ENCODE measurements at regions not wholly inside any gene's neighbourhood (a gene's known extent, or its start where the extent isn't known, plus 50 kb on each side); places are given as distances from the start of the nearest gene placed in this dataset.

DNA sequence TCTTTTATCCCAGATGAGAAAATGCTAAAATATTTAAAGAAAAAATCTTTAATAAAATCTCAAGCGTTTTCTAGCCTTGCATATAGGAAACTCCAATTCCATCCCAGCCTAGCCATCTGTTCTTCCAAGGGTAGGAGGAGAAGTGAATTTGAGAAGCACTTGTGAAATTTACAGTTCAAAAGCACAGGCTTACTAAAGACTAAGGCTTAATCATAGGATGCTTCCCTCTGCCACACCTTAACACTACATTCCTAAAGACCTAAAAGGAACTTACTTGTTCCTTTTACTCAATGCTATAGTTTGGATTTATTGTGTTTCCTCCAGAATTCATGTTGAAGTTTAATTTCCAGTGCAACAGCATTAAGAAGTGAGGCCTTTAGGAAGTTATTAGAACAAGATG lies 764.8 kb upstream of the CADM2 start:
- no peak overlapping the region for H3K9ac ChIP-seq (ENCODE audit: insufficient read depth in 1 of 2, low read depth in 2 of 2, low read length in 2 of 2)
- H3K9me3 ChIP-seq (replicated peaks; ENCODE audit: control insufficient read depth, insufficient read depth, low read depth, low read length), result no peaks in the 10 kb centered on the region
- H3K36me3 ChIP-seq (ENCODE audit: control insufficient read depth, insufficient read depth, low read length), result no peaks in the 10 kb centered on the region
- no peaks in the 10 kb centered on the region for H3K9me1 ChIP-seq (ENCODE audit: control insufficient read depth, insufficient read depth, low read length)
- no peak overlapping the region for H2AFZ ChIP-seq (ENCODE audit: low read depth, low read length)
- ChIA-PET POLR2A (no interaction called here), CTCF (ENCODE audit: low intra/inter-chr PET ratio) (no interaction called here)
- WGBS (ENCODE audit: insufficient coverage, low coverage, missing lambda C conversion rate), result no CpG with 5 or more reads among the region's 1 CpG
- H4K20me1 ChIP-seq (replicated peaks; ENCODE audit: control insufficient read depth, insufficient read depth, low read length), result no peaks in the 10 kb centered on the region
- FAIRE-seq, result no peak
- no peaks in the 10 kb centered on the region for H3K4me1 ChIP-seq (replicated peaks in 1 of 2; ENCODE audit: control insufficient read depth in 2 of 2, insufficient read depth in 2 of 2, low read length in 2 of 2)
- no TSS peak for BruUV-seq (replicated peaks)
- no peaks in the 10 kb centered on the region for H3K27me3 ChIP-seq (ENCODE audit: control insufficient read depth in 2 of 2, insufficient read depth in 2 of 2, low read length in 2 of 2)
- no peak overlapping the region for H3K4me3 ChIP-seq
- ATAC-seq, result no peak
- DNase-seq (ENCODE audit: extremely low read depth in 1 of 4, low spot score in 3 of 4), result no peak
- intact Hi-C loops (cut with micrococcal nuclease) (no loop called here), in situ Hi-C loops (cut with MboI) (no loop called here)
- H3K4me2 ChIP-seq (ENCODE audit: insufficient read depth, low read length), result no peak overlapping the region
- no peaks in the 10 kb centered on the region for H3K79me2 ChIP-seq (ENCODE audit: control insufficient read depth, insufficient read depth, low read length)
- H3K27ac ChIP-seq (ENCODE audit: extremely low read depth, low read depth, low read length), result no peak overlapping the region
- TF ChIP-seq MCM7 (IDR thresholded peaks at IDR 0.05) (no peak), ZNF766 (CRISPR knock-in tag; conservative IDR thresholded peaks at IDR 0.05) (no peak), ZNF76 (CRISPR knock-in tag; IDR thresholded peaks at IDR 0.05; ENCODE audit: borderline replicate concordance) (no peak), SMAD3 (CRISPR knock-in tag; conservative IDR thresholded peaks at IDR 0.05) (no peak), RBFOX2 (IDR thresholded peaks at IDR 0.05; ENCODE audit: low read depth, low read length) (no peak), FOSL1 (tag; conservative IDR thresholded peaks at IDR 0.05) (no peak)
- TF ChIP-seq, protein P1, sequence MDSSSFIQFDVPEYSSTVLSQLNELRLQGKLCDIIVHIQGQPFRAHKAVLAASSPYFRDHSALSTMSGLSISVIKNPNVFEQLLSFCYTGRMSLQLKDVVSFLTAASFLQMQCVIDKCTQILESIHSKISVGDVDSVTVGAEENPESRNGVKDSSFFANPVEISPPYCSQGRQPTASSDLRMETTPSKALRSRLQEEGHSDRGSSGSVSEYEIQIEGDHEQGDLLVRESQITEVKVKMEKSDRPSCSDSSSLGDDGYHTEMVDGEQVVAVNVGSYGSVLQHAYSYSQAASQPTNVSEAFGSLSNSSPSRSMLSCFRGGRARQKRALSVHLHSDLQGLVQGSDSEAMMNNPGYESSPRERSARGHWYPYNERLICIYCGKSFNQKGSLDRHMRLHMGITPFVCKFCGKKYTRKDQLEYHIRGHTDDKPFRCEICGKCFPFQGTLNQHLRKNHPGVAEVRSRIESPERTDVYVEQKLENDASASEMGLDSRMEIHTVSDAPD (CRISPR knock-in tag; IDR thresholded peaks at IDR 0.05), result no peak
- TF ChIP-seq, protein P2, sequence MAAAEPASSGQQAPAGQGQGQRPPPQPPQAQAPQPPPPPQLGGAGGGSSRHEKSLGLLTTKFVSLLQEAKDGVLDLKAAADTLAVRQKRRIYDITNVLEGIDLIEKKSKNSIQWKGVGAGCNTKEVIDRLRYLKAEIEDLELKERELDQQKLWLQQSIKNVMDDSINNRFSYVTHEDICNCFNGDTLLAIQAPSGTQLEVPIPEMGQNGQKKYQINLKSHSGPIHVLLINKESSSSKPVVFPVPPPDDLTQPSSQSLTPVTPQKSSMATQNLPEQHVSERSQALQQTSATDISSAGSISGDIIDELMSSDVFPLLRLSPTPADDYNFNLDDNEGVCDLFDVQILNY (CRISPR knock-in tag; IDR thresholded peaks at IDR 0.05), result no peak
- TF ChIP-seq, protein P3, sequence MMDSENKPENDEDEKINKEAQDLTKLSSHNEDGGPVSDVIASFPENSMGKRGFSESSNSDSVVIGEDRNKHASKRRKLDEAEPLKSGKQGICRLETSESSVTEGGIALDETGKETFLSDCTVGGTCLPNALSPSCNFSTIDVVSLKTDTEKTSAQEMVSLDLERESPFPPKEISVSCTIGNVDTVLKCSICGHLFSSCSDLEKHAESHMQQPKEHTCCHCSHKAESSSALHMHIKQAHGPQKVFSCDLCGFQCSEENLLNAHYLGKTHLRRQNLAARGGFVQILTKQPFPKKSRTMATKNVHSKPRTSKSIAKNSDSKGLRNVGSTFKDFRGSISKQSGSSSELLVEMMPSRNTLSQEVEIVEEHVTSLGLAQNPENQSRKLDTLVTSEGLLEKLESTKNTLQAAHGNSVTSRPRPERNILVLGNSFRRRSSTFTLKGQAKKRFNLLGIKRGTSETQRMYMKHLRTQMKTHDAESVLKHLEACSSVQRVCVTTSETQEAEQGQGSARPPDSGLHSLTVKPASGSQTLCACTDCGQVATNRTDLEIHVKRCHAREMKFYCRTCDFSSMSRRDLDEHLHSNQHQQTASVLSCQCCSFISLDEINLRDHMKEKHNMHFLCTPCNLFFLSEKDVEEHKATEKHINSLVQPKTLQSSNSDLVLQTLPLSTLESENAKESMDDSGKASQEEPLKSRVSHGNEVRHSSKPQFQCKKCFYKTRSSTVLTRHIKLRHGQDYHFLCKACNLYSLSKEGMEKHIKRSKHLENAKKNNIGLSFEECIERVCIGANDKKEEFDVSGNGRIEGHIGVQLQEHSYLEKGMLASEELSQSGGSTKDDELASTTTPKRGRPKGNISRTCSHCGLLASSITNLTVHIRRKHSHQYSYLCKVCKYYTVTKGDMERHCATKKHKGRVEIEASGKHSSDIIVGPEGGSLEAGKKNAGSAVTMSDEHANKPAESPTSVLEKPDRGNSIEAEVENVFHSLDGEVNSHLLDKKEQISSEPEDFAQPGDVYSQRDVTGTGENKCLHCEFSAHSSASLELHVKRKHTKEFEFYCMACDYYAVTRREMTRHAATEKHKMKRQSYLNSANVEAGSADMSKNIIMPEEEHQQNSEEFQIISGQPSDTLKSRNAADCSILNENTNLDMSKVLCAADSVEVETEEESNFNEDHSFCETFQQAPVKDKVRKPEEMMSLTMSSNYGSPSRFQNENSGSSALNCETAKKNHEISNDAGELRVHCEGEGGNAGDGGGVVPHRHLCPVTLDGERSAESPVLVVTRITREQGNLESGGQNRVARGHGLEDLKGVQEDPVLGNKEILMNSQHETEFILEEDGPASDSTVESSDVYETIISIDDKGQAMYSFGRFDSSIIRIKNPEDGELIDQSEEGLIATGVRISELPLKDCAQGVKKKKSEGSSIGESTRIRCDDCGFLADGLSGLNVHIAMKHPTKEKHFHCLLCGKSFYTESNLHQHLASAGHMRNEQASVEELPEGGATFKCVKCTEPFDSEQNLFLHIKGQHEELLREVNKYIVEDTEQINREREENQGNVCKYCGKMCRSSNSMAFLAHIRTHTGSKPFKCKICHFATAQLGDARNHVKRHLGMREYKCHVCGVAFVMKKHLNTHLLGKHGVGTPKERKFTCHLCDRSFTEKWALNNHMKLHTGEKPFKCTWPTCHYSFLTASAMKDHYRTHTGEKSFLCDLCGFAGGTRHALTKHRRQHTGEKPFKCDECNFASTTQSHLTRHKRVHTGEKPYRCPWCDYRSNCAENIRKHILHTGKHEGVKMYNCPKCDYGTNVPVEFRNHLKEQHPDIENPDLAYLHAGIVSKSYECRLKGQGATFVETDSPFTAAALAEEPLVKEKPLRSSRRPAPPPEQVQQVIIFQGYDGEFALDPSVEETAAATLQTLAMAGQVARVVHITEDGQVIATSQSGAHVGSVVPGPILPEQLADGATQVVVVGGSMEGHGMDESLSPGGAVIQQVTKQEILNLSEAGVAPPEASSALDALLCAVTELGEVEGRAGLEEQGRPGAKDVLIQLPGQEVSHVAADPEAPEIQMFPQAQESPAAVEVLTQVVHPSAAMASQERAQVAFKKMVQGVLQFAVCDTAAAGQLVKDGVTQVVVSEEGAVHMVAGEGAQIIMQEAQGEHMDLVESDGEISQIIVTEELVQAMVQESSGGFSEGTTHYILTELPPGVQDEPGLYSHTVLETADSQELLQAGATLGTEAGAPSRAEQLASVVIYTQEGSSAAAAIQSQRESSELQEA (IDR thresholded peaks at IDR 0.05; ENCODE audit: low read depth), result no peak
- TF ChIP-seq, protein P4, sequence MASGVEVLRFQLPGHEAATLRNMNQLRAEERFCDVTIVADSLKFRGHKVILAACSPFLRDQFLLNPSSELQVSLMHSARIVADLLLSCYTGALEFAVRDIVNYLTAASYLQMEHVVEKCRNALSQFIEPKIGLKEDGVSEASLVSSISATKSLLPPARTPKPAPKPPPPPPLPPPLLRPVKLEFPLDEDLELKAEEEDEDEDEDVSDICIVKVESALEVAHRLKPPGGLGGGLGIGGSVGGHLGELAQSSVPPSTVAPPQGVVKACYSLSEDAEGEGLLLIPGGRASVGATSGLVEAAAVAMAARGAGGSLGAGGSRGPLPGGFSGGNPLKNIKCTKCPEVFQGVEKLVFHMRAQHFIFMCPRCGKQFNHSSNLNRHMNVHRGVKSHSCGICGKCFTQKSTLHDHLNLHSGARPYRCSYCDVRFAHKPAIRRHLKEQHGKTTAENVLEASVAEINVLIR (CRISPR knock-in tag; IDR thresholded peaks at IDR 0.05), result no peak
- TF ChIP-seq, protein P5, sequence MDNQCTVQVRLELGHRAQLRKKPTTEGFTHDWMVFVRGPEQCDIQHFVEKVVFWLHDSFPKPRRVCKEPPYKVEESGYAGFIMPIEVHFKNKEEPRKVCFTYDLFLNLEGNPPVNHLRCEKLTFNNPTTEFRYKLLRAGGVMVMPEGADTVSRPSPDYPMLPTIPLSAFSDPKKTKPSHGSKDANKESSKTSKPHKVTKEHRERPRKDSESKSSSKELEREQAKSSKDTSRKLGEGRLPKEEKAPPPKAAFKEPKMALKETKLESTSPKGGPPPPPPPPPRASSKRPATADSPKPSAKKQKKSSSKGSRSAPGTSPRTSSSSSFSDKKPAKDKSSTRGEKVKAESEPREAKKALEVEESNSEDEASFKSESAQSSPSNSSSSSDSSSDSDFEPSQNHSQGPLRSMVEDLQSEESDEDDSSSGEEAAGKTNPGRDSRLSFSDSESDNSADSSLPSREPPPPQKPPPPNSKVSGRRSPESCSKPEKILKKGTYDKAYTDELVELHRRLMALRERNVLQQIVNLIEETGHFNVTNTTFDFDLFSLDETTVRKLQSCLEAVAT (IDR thresholded peaks at IDR 0.05), result no peak

All from K562 (cell line).